ENCODE measurements at regions not wholly inside any gene's neighbourhood (a gene's known extent, or its start where the extent isn't known, plus 50 kb on each side); places are given as distances from the start of the nearest gene placed in this dataset.

- no peak overlapping the region for H3K27ac ChIP-seq (ENCODE audit: low read depth, low read length, poor library complexity, severe bottlenecking)
- H3K9me3 ChIP-seq (ENCODE audit: low read depth, low read length, poor library complexity, severe bottlenecking) = no peaks in the 10 kb centered on the region
- no peaks in the 10 kb centered on the region for H3K27me3 ChIP-seq (replicated peaks; ENCODE audit: insufficient read depth, low read depth, low read length, poor library complexity)
- no peak for TF ChIP-seq EZH2 (IDR thresholded peaks at IDR 0.05; ENCODE audit: borderline replicate concordance, low read depth, low read length, poor library complexity, severe bottlenecking)
- TF ChIP-seq, protein P1, sequence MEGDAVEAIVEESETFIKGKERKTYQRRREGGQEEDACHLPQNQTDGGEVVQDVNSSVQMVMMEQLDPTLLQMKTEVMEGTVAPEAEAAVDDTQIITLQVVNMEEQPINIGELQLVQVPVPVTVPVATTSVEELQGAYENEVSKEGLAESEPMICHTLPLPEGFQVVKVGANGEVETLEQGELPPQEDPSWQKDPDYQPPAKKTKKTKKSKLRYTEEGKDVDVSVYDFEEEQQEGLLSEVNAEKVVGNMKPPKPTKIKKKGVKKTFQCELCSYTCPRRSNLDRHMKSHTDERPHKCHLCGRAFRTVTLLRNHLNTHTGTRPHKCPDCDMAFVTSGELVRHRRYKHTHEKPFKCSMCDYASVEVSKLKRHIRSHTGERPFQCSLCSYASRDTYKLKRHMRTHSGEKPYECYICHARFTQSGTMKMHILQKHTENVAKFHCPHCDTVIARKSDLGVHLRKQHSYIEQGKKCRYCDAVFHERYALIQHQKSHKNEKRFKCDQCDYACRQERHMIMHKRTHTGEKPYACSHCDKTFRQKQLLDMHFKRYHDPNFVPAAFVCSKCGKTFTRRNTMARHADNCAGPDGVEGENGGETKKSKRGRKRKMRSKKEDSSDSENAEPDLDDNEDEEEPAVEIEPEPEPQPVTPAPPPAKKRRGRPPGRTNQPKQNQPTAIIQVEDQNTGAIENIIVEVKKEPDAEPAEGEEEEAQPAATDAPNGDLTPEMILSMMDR (conservative IDR thresholded peaks at IDR 0.05; ENCODE audit: low read depth, low read length) = no peak
- POLR2A ChIA-PET (ENCODE audit: low non-redundant PET) = no interaction called here
- H3K36me3 ChIP-seq (ENCODE audit: insufficient read depth, low read length, poor library complexity, severe bottlenecking) = no peaks in the 10 kb centered on the region
- CTCF ChIA-PET = no interaction called here
- H3K4me1 ChIP-seq (ENCODE audit: insufficient read depth, low read length, poor library complexity, severe bottlenecking) = no peaks in the 10 kb centered on the region
- BruUV-seq (replicated peaks) = no TSS peak
- no peak for DNase-seq (ENCODE audit: low spot score)
- no peak overlapping the region for H3K4me3 ChIP-seq (ENCODE audit: low read depth, low read length, poor library complexity, severe bottlenecking)
- intact Hi-C loops (cut with micrococcal nuclease; ENCODE audit: unreplicated experiment) = no loop called here
These were observed 499.7 kb upstream of the SYT4 start for GRCh38 chr18:43776997-43777396.

- Histone ChIP-seq H3K27me3 (replicated peaks; ENCODE audit: insufficient read depth, low read depth, low read length, poor library complexity) (no peaks in the 10 kb centered on the region), H3K27ac (ENCODE audit: low read depth, low read length, poor library complexity, severe bottlenecking) (no peak overlapping the region), H3K4me3 (ENCODE audit: low read depth, low read length, poor library complexity, severe bottlenecking) (no peak overlapping the region), H3K4me1 (ENCODE audit: insufficient read depth, low read length, poor library complexity, severe bottlenecking) (no peaks in the 10 kb centered on the region), H3K9me3 (ENCODE audit: low read depth, low read length, poor library complexity, severe bottlenecking) (no peaks in the 10 kb centered on the region), H3K36me3 (ENCODE audit: insufficient read depth, low read length, poor library complexity, severe bottlenecking) (no peaks in the 10 kb centered on the region)
- DNase-seq (ENCODE audit: low spot score) = no peak
- ChIA-PET CTCF (no interaction called here), POLR2A (ENCODE audit: low non-redundant PET) (no interaction called here)
- TF ChIP-seq EZH2 (IDR thresholded peaks at IDR 0.05; ENCODE audit: borderline replicate concordance, low read depth, low read length, poor library complexity, severe bottlenecking) = no peak
- TF ChIP-seq, protein P1 (conservative IDR thresholded peaks at IDR 0.05; ENCODE audit: low read depth, low read length) = no peak
- intact Hi-C loops (cut with micrococcal nuclease; ENCODE audit: unreplicated experiment) = no loop called here
- BruUV-seq (replicated peaks) = no TSS peak
These were observed 500.5 kb upstream of the SYT4 start for GRCh38 chr18:43777636-43778304.

GRCh38 chr18:43780782-43781340, 503.6 kb upstream of the SYT4 start:
- BruUV-seq (replicated peaks) = no TSS peak
- intact Hi-C loops (cut with micrococcal nuclease; ENCODE audit: unreplicated experiment) = loop anchor here (10.0 kb wide), 2 partner anchors 314 to 1114 kb away; no protein-coding TSS in a partner anchor
- TF ChIP-seq EZH2 (IDR thresholded peaks at IDR 0.05; ENCODE audit: borderline replicate concordance, low read depth, low read length, poor library complexity, severe bottlenecking) = no peak
- TF ChIP-seq, protein P1 (conservative IDR thresholded peaks at IDR 0.05; ENCODE audit: low read depth, low read length) = no peak
- ChIA-PET CTCF (no interaction called here), POLR2A (ENCODE audit: low non-redundant PET) (no interaction called here)
- H3K4me3 ChIP-seq (ENCODE audit: low read depth, low read length, poor library complexity, severe bottlenecking) = no peak overlapping the region
- no peaks in the 10 kb centered on the region for H3K4me1 ChIP-seq (ENCODE audit: insufficient read depth, low read length, poor library complexity, severe bottlenecking)
- H3K9me3 ChIP-seq (ENCODE audit: low read depth, low read length, poor library complexity, severe bottlenecking) = no peaks in the 10 kb centered on the region
- H3K36me3 ChIP-seq (ENCODE audit: insufficient read depth, low read length, poor library complexity, severe bottlenecking) = no peaks in the 10 kb centered on the region
- H3K27me3 ChIP-seq (replicated peaks; ENCODE audit: insufficient read depth, low read depth, low read length, poor library complexity) = no peaks in the 10 kb centered on the region
- DNase-seq (ENCODE audit: low spot score) = peak; percentile 18
- no peak overlapping the region for H3K27ac ChIP-seq (ENCODE audit: low read depth, low read length, poor library complexity, severe bottlenecking)

All from A673 (cell line).